ENCODE measurements at regions not wholly inside any gene's neighbourhood (a gene's known extent, or its start where the extent isn't known, plus 50 kb on each side); places are given as distances from the start of the nearest gene placed in this dataset.

- TF ChIP-seq CTCF (IDR thresholded peaks at IDR 0.05; ENCODE audit: control extremely low read depth in 1 of 3, insufficient read depth in 1 of 3, low read depth in 1 of 3, low read length in 3 of 3) (no peak), ZNF274 (IDR thresholded peaks at IDR 0.05; ENCODE audit: borderline replicate concordance, extremely low read depth, low read length) (no peak), SP2 (IDR thresholded peaks at IDR 0.05; ENCODE audit: low read length) (no peak), SIX5 (IDR thresholded peaks at IDR 0.05; ENCODE audit: low read depth, low read length) (no peak)
Observed at GRCh38 chr13:68636784-68637183, 1406.6 kb upstream of the PCDH9 start (continued).

Measured in H1 (cell line).